ENCODE measurements at regions not wholly inside any gene's neighbourhood (a gene's known extent, or its start where the extent isn't known, plus 50 kb on each side); places are given as distances from the start of the nearest gene placed in this dataset.
A peak's percentile ranks its signal among the peaks of the same experiment; 100 is the strongest.

DNA sequence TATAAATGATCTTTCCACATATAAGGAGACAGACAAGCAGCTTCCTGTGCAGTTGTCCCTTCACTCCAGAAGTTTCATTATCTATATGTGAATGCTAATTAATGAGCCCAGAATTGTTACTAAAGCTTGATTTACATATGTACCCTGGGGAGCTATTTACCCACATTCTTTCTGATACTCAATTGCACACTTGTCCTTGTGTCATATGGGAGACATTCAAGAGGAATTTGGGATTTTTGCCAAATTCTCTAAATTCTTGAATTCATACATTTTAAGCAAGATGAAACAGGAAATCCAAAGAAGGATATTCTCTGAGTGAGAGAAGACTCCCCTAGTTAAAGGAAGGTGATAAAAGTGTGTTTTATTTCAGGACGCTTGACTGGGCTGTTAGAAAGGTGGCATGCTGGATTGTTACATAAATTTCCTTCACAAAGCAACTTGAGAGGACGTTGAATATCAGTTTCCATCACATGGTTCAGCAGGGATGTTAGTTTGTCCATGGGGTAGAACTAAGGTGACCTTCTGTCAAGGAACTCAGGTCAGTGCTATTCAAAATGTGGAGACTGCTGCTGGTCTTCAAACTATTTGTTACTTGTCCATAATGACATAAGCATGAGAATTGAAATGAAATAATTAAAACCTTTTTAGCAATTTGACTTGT lies 368.2 kb downstream of the IRS1 start:
- H4K20me1 ChIP-seq, result no peaks in the 10 kb centered on the region
- TF ChIP-seq Cebpa-rat (IDR thresholded peaks at IDR 0.05), result no peak
- peaks cover 8% of the 10 kb centered on the region; the same call in 1 of the 2 replicates for H3K4me1 ChIP-seq
- no peaks in the 10 kb centered on the region for H3K27me3 ChIP-seq
- H3K4me2 ChIP-seq, result no peak overlapping the region
- no peaks in the 10 kb centered on the region for H3K36me3 ChIP-seq
- no peak overlapping the region for H3K4me3 ChIP-seq
- H3K9me3 ChIP-seq, result no peaks in the 10 kb centered on the region
- H3K27ac ChIP-seq, result no peak overlapping the region
- H3K9ac ChIP-seq, result no peak overlapping the region

GRCh38 chr2:226429476-226429875 lies 370.1 kb downstream of the IRS1 start:
- Histone ChIP-seq H3K27ac (no peak overlapping the region), H4K20me1 (no peaks in the 10 kb centered on the region), H3K9me3 (no peaks in the 10 kb centered on the region), H3K4me3 (no peak overlapping the region), H3K4me2 (no peak overlapping the region), H3K27me3 (no peaks in the 10 kb centered on the region), H3K4me1 (peaks cover 13% of the 10 kb centered on the region), H3K9ac (no peak overlapping the region), H3K36me3 (no peaks in the 10 kb centered on the region)
- no peak for TF ChIP-seq Cebpa-rat (IDR thresholded peaks at IDR 0.05)

DNA sequence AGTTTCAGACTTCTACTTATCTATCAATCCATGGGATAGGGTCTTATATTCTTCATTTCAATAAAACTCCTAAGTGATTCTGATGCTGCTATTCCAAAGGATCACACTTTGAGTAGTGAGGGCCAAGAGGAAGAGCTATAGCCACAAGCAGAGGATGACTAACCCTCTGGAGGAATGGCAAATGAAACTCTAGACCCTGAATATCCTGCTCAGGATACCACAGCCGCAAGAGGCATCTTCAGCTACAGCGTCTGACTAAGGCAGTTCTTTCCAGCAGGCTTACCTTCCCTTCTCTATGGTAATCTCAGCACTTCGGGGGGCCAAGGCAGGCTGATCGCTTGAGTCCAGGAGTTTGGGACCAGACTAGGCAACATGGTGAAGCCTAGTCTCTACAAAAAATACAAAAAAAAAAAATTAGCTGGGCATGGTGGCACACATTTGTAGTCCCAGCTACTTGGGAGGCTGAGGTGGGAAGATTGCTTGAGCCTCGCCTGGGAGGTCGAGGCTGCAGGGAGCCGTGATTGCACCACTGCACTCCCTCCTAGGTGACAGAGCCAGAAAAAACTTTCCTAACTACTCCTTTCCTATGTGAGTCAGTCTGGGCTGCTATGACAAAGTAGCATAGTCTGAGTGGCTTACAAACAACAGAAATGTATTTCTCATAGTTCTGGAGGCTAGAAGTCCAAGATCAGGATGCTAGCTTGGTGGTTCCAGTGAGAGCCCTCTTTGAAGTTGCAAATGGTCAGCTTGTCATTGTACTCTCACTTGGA lies 371.9 kb downstream of the IRS1 start:
- Histone ChIP-seq H3K27ac (no peak overlapping the region), H3K9me3 (no peaks in the 10 kb centered on the region), H3K9ac (no peak overlapping the region), H3K4me1 (peaks cover 30% of the 10 kb centered on the region), H3K4me3 (no peak overlapping the region), H3K4me2 (peak overlapping the region; percentile 36), H4K20me1 (no peaks in the 10 kb centered on the region), H3K27me3 (no peaks in the 10 kb centered on the region), H3K36me3 (no peaks in the 10 kb centered on the region)
- TF ChIP-seq Cebpa-rat (IDR thresholded peaks at IDR 0.05), result no peak

GRCh38 chr2:226426292-226426736 lies 373.3 kb downstream of the IRS1 start:
- Histone ChIP-seq H3K9ac (no peak overlapping the region), H3K4me2 (no peak overlapping the region), H3K9me3 (no peaks in the 10 kb centered on the region), H3K4me3 (no peak overlapping the region), H3K27ac (no peak overlapping the region), H4K20me1 (no peaks in the 10 kb centered on the region), H3K27me3 (no peaks in the 10 kb centered on the region), H3K4me1 (peaks cover 44% of the 10 kb centered on the region), H3K36me3 (no peaks in the 10 kb centered on the region)
- no peak for TF ChIP-seq Cebpa-rat (IDR thresholded peaks at IDR 0.05)

- TF ChIP-seq Cebpa-rat (IDR thresholded peaks at IDR 0.05), result no peak
- H3K9ac ChIP-seq, result no peak overlapping the region
- no peaks in the 10 kb centered on the region for H3K36me3 ChIP-seq
- no peaks in the 10 kb centered on the region for H3K27me3 ChIP-seq
- no peak overlapping the region for H3K4me2 ChIP-seq
- no peaks in the 10 kb centered on the region for H3K9me3 ChIP-seq
- no peak overlapping the region for H3K4me3 ChIP-seq
- no peaks in the 10 kb centered on the region for H4K20me1 ChIP-seq
- peaks cover 54% of the 10 kb centered on the region for H3K4me1 ChIP-seq
- no peak overlapping the region for H3K27ac ChIP-seq
These were observed 374.6 kb downstream of the IRS1 start for GRCh38 chr2:226424971-226425370.

DNA sequence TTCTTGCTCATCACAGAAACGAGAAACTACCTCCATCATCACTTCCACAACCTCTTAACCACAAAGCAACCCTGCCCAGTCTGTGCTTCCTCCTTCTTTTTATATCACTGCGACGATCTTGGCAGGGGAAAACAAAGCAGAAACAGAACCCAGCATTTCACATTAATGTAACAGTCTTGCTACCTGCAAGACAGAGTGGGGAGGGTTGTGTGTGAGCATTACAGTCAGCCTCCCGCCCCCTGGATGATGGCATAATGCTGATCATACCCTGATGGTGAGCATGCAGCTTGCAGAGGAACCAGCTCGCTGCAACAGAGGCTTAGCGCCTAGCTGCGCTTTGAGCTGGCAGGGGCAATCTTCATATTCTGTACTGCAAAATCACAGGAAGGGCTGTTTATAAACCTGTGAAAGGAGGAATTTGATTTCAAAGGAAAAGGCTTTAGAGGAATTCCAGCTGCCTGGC lies 376.1 kb downstream of the IRS1 start:
- no peaks in the 10 kb centered on the region for H3K9me3 ChIP-seq
- H3K36me3 ChIP-seq, result no peaks in the 10 kb centered on the region
- H4K20me1 ChIP-seq, result no peaks in the 10 kb centered on the region
- H3K27me3 ChIP-seq, result no peaks in the 10 kb centered on the region
- H3K4me3 ChIP-seq, result peak overlapping the region; percentile 56
- 0 out of 2 replicates have a peak overlapping the region, but pooled peaks have one; percentile 19 for H3K27ac ChIP-seq
- H3K9ac ChIP-seq, result peak overlapping the region; percentile 40; the same call in 1 of the 2 replicates
- no peak for TF ChIP-seq Cebpa-rat (IDR thresholded peaks at IDR 0.05)
- peaks cover 54% of the 10 kb centered on the region for H3K4me1 ChIP-seq
- H3K4me2 ChIP-seq, result peak overlapping the region; percentile 91

GRCh38 chr2:226420646-226421045 lies 379.0 kb downstream of the IRS1 start:
- no peak overlapping the region for H3K4me3 ChIP-seq
- H3K4me1 ChIP-seq, result peaks cover 46% of the 10 kb centered on the region
- H3K4me2 ChIP-seq, result peak overlapping the region; percentile 91; the same call in 1 of the 2 replicates
- H3K27me3 ChIP-seq, result no peaks in the 10 kb centered on the region
- H3K9ac ChIP-seq, result no peak overlapping the region
- H3K9me3 ChIP-seq, result no peaks in the 10 kb centered on the region
- no peaks in the 10 kb centered on the region for H3K36me3 ChIP-seq
- no peak for TF ChIP-seq Cebpa-rat (IDR thresholded peaks at IDR 0.05)
- no peak overlapping the region for H3K27ac ChIP-seq
- no peaks in the 10 kb centered on the region for H4K20me1 ChIP-seq

GRCh38 chr2:226418521-226418920 lies 381.1 kb downstream of the IRS1 start:
- H3K4me2 ChIP-seq, result no peak overlapping the region
- no peaks in the 10 kb centered on the region for H3K9me3 ChIP-seq
- H3K27me3 ChIP-seq, result no peaks in the 10 kb centered on the region
- no peaks in the 10 kb centered on the region for H4K20me1 ChIP-seq
- no peak overlapping the region for H3K9ac ChIP-seq
- peaks cover 42% of the 10 kb centered on the region for H3K4me1 ChIP-seq
- H3K4me3 ChIP-seq, result no peak overlapping the region
- no peak overlapping the region for H3K27ac ChIP-seq
- H3K36me3 ChIP-seq, result no peaks in the 10 kb centered on the region
- TF ChIP-seq Cebpa-rat (IDR thresholded peaks at IDR 0.05), result no peak

DNA sequence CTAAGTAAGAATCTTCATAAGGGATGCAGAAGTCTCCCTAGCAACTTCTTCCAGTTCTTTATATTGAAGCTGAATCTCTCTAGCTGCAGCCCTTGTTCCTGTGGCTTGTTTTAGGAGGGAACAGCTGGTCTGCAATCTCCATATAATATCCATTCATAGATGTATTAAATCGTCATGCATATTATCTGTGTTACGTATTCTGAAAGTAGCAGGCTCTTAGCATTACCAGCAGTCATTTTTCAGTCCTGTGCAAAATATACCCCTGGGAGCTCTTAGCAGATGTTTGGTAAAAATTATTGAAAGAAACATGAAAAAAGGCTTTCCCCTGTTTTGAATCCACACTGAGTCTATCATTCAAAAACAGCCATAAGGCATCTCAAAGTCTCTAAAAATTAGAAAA lies 385.3 kb downstream of the IRS1 start:
- H3K4me1 ChIP-seq, result peaks cover 10% of the 10 kb centered on the region; the same call in 1 of the 2 replicates
- TF ChIP-seq Cebpa-rat (IDR thresholded peaks at IDR 0.05), result no peak
- H3K27me3 ChIP-seq, result no peaks in the 10 kb centered on the region
- H3K9me3 ChIP-seq, result no peaks in the 10 kb centered on the region
- no peaks in the 10 kb centered on the region for H3K36me3 ChIP-seq
- H3K4me2 ChIP-seq, result no peak overlapping the region
- H4K20me1 ChIP-seq, result no peaks in the 10 kb centered on the region
- no peak overlapping the region for H3K27ac ChIP-seq
- H3K9ac ChIP-seq, result no peak overlapping the region
- H3K4me3 ChIP-seq, result no peak overlapping the region

DNA sequence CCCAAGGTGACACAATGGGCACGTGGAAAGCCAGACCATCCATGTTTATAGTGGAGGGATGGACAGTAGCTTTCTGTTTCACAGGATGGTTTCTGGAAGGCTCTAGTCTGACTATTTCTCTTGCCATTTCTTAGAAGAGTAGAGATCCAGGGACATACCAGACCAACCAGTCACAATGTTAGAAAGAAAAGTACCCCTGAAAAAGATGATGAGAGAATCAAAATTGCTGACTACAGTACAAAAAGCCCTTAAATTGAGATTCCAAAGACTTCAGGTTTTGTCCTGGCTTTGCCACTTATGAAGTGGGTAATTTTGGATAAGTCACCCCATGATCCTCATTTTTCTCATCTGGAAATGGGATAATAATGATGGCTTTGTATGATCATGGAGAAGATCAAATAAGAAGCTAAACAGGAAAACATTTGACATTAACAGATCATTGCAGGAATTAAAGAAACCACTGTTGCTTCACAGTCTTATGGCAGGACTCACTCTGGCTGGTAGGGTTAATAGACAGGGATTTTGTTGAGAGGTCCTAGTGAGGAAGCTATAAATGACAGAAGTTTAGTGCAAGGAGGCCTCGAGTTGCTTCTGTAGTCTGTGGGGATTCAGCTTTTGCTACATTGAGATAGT lies 386.0 kb downstream of the IRS1 start:
- Histone ChIP-seq H3K4me2 (no peak overlapping the region), H3K4me3 (no peak overlapping the region), H3K4me1 (peaks cover 10% of the 10 kb centered on the region; the same call in 1 of the 2 replicates), H3K9me3 (no peaks in the 10 kb centered on the region), H3K27ac (no peak overlapping the region), H3K36me3 (no peaks in the 10 kb centered on the region), H4K20me1 (no peaks in the 10 kb centered on the region), H3K9ac (no peak overlapping the region), H3K27me3 (no peaks in the 10 kb centered on the region)
- no peak for TF ChIP-seq Cebpa-rat (IDR thresholded peaks at IDR 0.05)
